ENCODE measurements at regions not wholly inside any gene's neighbourhood (a gene's known extent, or its start where the extent isn't known, plus 50 kb on each side); places are given as distances from the start of the nearest gene placed in this dataset.
A peak's percentile ranks its signal among the peaks of the same experiment; 100 is the strongest.

DNA sequence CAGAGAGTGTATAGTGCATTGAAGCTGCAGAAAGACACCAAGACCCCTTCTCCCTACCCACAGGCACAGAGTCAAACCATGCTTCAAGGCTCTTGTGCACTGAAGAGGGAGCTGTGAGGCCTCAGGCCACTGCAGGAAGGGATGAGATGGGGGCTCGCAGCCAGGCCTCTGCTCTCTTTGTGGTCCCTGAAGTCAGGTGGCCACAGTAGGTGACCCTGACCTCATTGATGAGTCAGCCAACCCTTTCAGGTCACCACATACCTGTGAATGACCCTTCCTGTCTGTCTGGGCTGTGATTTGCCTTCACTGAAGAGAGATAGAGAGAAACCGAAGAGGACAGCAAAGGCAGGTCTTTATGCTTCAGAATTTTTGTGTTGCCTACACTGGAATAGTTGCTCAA lies 372.1 kb downstream of the ACTL7B start:
- no peak for DNase-seq

DNA sequence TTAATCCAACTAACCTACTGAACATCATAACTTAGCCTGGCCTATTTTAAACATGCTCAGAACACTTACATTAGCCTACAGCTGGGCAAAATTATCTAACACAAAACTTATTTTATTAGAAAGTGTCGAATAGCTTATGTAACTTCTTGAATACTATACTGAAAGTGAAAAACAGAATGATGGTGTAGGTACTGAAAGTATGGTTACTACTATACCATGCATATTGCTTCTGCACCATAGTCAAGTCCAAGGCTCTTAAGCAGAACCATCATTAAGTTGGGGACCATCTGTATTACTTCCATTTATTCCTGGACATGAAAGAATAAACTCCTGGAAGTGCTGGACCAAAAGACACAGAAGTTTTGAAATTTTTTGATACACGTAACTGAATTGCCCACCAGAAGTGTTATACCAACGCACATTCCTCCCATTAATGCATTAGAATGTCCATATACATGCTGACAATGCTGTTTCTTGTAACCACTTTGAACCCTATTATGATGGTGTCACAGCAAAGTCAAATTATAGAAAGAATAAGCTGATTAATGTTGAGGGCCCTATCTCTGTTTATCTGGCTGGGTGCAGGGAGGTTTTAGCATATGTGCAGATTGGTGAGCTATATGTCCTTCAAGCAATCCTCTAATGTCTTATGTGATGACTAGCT lies 375.7 kb downstream of the ACTL7B start:
- DNase-seq, result no peak

DNA sequence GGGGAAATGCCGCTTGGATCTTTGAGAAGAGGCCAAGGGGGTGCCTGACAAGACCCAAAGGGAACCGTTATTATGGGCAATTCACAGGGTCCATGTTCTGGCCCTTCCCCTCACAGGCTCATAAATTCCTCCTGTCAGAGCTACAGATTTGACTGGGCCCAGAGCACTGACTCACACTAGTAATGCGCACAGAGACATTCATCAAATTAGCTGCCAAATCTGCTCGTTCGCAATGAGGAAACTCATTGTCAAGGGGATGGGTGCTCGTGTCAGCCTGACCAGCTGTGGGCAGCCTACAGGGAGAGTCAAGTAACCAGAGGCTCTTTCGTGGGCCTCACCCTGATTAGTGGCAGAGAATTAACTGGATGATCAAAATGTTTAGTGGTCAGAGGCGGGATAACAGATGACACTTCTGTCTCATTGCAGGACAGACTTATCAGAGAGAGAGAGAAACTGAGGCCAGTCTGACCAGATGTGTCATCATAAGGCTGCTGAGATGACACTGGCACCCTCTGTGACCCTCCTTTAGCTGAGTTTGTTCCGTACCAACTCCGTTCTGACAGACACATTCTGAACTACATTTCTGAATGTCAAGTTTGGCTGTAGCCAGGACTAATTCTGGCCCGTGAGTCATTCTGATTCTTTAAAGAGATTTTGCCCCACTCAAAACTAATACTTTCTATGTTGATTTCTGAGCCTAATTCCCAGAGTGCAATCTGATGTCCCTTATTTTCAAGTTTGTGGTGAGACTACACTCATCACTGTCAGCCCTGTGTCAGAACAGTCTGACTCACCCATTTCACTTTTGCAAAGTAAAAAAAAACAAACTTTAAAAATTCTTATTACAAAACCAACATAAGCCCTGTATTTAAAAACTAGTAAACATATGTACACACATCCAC lies 377.1 kb downstream of the ACTL7B start:
- peak; percentile 8 for DNase-seq

DNA sequence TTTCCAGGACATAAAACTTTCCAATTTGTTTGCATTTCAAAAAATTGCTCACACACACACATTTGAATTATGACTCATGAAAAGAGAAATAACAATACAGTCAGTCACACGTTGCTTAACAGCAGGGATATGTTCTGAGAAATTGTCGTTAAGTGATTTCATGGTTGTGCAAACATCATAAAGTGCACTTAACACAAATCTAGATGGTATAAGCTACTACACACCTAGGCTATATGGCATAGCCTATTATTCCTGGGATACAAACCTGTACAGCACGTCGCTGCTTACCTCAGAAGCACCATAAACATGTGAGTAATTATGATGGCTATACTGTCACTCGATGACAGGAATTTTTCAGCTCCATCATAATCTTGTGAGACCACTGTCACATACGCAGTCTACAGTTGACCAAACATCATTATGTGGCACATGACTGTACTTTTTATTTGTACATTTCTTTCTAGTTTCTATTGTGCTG lies 378.2 kb downstream of the ACTL7B start:
- peak; percentile 92 for DNase-seq

DNA sequence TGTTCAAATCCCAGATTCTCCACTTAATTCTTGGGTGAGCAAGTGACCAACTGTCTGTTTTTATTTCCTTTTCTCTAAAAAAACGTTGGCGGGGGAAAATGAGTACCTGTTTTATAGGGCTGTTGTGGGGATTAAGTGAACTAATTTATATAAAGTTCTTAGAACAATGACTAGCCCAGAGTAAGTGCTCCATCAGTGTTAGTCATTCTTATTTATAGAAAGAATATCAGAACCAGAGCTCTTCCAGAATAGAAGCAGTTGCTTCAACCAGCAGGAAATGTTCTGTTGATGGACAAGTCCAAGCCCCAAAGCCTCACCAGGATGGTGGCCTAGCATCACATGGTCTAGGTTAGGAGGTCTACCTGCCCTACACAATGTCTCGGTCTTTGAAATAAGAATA lies 379.2 kb downstream of the ACTL7B start:
- DNase-seq, result peak; percentile 19

DNA sequence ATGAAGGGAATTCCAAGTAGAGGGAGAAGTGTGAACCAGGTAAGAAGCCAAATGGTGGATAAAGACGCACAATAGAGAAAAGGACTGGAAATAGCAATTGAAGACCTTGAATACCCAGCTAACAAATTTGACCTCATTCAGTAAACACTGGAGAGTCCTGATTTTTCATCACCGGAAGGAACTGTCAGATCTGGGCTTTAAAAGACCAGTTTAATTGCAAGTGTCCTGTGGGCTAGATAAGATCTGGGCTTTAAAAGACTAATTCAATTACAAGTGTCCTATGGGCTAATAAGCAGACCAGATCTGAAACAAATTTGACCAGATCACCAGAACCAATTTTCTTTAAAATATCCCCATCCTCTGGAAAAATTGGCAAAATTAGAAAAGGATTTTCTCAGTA lies 380.0 kb downstream of the ACTL7B start:
- no peak for DNase-seq

DNA sequence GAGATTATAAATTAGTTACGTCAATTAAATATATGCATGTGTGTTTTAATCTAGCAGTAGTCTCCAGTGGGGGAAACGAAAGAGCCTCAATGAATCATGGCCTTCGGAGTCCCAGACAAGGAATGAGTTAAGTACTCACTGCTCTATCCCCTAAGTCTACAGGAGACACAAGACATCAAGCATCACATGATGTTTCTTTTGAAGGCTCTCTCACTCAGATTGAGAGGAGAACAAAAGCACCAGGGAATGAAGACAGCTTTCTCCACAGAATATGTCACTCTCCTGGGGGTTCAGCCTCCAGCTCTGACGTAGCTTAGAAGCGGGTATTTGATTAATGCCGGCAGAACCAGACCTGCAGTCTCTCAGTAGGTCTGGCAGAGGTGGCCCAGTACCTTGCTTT lies 381.4 kb downstream of the ACTL7B start:
- no peak for DNase-seq

DNA sequence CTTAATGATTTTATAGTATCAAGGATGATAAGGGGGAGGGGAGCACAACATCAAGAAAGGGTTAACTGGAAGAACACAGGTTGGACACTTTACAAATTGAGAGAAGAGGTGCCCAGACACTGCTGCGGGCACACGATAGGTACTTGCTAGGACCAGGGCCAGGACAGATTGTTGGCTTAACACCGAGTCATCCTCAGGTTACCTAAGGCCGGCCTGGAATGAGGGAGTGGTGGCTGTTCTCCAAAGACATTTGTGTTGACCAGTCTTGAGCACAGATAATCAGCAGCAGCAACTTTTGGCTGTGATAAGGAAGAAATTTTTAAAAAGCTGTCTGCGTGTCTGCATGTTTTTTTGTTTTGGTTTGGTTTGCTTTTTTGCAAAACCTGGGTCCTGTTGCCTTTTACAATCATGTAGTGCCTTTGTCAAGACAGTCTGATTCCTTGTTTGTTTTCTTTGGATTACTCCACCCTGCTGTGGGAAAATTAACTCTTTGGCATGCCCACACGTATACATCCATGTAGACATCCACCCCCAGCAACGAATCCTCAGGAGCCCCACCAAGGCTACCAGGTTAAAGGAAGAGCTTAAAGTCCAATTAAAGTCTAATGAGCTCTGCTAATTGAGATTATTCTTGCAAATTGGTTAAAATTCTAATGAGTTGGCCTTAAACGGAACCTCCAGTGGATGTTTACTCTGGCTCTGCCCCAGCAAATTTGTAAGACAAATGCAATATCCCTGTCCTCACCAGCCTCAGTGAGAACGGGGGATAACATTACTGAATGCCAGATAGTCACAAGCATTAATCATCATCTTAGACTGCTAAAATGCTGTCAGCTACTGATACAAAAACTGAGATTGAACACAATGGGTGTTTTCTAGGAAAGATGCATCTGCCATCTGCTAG lies 382.3 kb downstream of the ACTL7B start:
- peak; percentile 24 for DNase-seq

DNA sequence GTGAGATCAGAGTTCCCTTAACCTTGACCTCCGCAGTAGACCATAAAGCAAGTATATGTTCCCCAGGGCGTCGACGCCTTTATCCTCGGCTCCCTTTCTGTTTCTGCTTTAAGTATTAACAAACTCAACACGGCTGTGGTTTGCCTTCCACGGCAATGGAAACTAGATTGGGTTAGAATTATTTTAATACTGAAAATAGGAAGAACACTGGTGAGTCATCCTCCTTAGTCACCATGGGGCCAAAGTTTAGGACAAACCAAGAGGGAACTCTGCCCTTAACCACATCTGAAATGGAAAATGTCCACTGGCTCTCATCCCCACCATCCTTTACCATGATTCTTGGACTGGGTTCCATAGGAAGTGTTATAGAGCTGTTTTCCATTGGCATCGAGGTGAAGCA lies 386.1 kb downstream of the ACTL7B start:
- DNase-seq, result no peak

DNA sequence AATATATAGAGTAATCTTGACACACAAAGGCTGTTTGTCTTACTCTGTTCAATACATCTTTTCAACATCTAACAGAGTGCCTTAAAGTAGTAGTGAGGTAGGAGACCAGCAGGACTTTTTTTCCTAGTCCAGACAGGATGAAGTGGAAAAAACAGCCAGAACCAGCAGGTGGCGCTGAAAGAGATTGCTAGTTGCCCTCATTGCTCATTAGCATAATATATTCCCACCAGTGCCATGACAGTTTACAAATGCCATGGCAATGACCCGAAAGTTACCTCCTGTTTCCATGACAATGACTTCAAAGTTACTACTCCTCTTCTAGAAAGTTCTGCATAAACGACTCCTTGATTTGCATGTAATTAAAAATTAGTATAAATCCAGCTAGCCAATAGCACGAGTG lies 387.4 kb downstream of the ACTL7B start:
- peak; percentile 68 for DNase-seq

DNA sequence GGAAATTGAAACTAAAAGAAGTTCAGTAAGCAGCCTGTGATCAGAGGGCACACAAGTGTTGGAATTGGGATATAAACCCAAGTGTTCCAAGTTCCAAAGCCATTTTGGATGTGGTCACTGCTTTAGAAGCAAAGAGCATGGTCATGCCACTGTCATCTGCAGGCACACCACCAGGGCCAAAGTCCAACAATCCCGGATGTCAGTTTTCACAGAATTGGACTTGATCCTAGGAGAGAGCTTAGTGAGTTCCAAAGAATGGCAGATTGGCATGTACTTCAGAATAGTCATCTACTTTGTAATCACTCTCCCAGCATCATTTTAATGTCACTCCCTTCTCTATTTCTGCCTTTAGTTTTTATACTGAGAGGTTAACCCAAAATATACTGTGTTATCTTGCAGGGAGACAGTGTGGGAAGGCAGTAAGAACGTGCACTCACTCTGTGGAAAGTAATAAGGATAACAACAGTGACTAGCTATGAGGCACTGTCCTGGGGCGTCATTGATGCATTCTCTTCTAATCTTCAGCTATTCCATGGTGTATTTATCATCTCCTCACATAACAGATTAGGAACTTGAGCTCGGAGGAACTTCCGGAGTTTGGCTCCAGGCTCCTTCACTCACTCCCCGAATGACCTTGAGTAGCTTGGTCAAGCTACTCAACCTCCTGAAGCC lies 388.0 kb downstream of the ACTL7B start:
- peak; percentile 60 for DNase-seq

DNA sequence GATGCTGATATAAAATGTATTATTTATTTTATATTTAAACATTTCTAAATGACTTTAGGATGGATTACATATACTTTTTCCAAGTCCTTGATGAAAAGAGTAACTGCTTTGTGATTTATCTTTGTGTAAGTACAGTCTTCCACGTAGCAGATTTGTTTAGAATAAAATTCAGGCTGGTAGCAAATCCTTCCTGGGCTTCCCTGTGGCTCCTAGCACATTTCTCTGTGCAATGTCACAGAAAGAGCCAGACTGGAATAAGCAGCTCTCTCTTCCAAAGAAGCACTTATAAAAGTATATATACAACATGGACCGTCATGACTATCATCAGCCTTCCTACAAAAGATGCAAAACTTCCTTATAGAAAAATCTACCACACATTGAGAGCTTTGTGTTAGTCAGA lies 388.6 kb downstream of the ACTL7B start:
- no peak for DNase-seq

DNA sequence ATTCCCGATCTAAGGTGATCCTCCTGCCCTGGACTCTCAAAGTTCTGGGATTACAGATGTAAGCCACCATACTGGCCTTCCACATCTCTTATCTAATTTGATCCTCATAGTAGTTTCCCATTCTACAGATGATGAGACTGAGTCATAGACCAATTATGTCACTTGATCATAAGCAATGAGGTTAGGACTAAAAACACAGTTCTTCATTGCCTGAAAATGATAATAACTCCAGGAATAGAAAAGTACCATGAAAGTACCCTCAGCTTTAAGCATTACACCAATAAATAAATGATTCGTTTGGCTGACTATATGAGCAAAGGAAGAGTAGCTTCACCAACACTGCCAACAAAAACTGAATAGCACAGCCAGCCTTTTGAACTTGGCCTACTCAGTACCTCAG lies 389.5 kb downstream of the ACTL7B start:
- no peak for DNase-seq

DNA sequence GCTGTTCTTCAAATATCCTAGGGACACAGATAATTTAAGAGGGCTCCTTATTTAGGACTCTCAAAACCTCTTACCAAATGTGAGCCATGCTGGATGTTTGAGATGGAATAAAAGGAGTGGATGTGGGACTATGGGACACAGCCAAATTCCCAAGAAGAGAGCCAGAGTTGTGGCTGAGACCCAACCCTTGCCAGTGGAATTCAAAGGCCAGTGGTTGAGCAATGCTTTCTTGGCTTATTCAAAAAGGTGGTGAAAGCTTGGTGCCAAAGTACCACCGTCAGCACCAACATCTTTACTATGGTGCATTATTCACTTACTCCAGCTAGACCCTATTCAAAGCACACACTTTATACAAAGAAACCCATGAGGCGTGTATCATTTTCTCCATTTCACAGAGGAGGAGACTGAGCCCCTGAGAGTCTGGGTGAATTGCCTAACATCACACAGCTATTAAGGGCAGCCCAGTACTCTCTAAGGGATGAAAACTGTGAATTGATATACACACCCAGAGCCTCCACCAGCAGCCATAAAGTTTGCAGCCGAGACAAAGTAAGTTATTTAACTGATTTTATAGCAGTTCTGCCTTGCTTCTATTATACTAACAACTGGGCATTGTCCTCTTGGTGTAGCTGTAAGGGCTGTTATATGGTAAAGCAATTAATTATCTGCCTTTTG lies 391.7 kb downstream of the ACTL7B start:
- no peak for DNase-seq

DNA sequence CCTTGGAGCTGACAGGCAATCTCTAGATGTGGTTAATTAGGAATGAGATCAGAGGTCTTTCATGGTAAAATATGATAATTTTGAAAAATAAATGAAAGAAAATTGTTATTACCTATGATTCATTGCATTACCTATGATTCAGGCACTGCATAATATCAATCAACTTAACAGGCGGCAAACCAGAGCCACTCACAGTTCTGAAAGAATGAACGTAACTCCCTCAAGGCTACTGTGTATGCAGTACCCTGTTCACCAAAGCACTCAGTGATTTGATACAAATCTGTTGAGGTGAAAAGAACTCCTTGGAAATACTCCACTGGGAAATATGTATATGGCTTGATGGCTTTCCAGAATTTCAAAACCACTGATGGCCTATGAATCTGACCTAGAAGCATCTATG lies 398.9 kb downstream of the ACTL7B start:
- no peak for DNase-seq

DNA sequence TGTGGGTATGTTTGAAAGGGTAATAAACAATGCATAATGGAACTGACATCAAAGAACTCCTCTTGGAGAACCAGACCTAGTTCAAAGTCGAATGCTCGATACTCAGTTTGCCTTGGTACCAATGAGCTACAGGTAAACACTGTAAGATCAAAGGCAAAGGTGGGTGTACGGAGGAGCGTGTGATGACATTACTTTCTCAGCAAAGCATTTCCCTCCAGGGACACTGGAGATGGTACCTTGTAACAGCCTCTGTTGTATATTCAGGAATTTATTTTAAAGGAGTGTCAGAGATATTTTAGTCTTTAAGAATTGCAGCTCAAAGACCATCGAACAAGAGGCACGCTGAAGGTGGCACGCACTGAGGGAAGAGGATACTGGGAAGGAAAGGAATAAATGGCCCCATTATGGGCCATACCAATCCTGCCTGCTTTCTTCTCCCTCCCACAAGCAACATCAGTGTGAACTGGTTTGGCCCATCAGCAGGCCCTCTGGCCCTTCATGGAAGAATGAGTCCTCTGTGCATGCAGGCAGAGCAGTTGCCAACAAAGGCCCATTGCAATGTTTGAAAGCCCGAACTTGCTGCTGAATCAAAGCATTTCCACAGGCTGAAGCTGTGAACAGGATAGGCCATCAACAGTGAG lies 410.2 kb downstream of the ACTL7B start:
- DNase-seq, result peak; percentile 48

DNA sequence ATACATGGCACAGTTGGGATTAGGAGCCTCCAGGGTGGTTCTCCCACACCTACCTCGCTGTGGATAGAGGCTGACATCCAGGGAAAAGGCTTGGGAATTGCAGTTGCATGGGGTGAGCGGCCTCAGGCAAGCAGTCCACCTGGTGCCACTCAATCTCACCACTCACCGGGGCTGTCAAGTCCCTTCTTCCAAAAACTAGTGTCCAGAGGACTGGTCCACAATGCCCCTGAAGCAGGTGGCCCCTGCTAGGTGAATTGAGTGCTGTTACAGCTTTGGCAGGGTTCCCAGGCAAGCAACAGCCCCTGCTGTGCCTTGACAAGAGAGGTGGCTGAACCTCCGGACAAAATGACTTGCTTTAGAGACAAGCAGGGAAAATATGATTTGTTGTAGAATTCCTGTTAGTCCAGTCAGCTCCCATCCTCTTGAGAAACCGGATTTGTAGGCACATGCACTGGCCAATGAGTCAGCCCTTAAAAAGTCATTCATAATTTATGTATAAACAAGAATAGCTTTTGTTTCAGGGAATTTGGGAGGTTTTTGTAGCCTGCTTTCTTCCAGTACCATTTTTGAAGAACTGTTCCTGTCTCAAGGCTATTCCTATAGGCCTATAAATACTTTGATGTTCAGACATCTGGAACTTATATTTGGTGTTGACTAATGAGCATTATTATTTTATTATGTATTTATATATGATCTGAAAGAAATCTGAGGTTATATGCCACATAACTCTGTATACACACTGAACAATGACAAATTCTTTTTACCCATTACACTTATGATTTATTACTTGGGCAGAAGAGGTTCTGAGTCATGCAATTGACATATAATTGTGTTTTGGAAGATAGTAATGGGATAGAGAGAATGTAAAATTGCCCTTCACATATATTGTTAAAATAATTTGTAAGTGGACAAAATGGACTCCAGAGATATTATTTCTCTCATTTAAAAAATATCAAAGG lies 411.1 kb downstream of the ACTL7B start:
- peak; percentile 81 for DNase-seq

DNA sequence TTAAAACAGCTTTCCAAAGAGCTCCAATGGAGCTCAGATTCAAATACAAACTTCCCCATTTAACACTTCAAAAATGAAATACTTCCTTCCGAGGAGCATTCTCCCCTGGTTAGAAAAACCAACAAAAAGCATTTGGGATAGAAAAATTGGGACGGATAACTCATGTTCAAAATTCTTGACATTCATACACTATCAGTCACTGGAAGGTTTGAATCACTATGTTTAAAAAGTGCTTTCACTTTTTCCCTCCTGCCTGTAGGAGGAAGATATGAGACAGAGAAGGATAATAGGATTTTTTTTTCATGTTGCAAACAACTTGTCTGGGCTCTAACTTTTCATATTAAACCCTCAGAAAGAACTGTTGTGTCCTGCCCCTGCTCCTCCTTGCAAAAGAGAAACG lies 412.0 kb downstream of the ACTL7B start:
- DNase-seq, result no peak

DNA sequence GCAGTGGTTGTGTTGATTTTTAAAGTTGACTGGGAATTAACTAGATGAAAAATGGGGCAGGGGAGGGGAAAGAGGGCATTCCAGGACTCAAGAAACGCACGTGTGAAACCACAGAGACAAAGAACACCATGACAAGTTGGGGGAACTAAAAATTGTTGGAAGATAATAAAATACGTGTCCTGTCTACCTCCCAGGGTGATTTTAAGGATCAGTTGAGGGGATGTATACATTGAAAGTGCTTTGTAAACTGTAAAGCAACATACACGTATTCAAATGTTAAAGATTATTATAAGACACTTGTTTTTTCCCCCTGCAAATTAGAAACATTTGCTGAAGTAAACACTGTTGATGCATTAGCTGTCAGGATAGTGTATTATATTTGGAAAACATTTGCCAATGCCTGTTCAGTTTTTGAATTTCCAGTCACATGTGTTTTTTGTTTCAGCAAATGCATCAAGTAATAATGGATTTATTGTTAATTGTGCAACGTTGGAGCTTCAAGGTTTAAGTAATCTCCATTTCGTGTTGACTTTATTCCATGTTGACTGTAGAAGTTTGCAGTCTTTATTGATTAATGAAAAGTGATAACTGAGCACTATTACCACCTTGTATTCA lies 412.7 kb downstream of the ACTL7B start:
- DNase-seq, result no peak

DNA sequence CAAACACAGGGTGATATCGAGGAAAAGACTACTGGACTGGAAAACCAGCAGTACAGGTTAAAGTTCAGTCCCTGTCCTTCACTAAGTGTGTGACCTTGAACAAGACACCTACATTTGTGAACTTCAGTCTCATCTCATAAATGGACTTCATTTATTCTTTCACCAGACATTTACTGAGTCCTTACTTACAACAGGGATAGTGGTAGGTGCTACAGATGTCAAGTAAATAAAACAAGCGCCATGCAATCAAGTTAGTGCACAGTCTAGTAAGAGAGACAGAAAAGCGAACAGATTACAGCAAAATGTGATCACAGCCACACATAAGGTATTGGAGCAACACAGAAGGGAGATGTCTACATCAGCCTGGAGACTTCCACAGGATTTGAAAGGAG lies 413.2 kb downstream of the ACTL7B start:
- no peak for DNase-seq

Measured in DMS53 (cell line).